Mesendoderm (in vitro differentiated cells): ENCODE measurements at regions not wholly inside any gene's neighbourhood (a gene's known extent, or its start where the extent isn't known, plus 50 kb on each side); places are given as distances from the start of the nearest gene placed in this dataset.

Source experiments
- DNase-seq: peaks from one replicate; pipeline ENCODE4 v3.0.0; 2013
- H2AK5ac ChIP-seq: 2 replicates; pipeline ENCODE4 v1.6.1; 2013; ENCODE audit warnings: low read length, inconsistent platforms
- H2BK120ac ChIP-seq: 2 replicates; pipeline ENCODE4 v1.6.1; 2013; ENCODE audit warnings: low read depth, mild to moderate bottlenecking, low read length, moderate library complexity, mixed read lengths
- H2BK15ac ChIP-seq: replicated peaks from 2 replicates; pipeline ENCODE4 v1.6.1; 2013; ENCODE audit warnings: low read depth, mild to moderate bottlenecking, moderate library complexity
- H2BK5ac ChIP-seq: 2 replicates; pipeline ENCODE4 v1.6.1; 2013; ENCODE audit warnings: low read length, inconsistent platforms
- H3K18ac ChIP-seq: 2 replicates; pipeline ENCODE4 v1.6.1; 2013; ENCODE audit warnings: mild to moderate bottlenecking, low read length, mixed read lengths
- H3K23ac ChIP-seq: one replicate; pipeline ENCODE4 v1.6.1; 2013; ENCODE audit warnings: low read length
- H3K27ac ChIP-seq: 2 replicates; pipeline ENCODE4 v1.5.1; 2013; ENCODE audit warnings: low read depth, mild to moderate bottlenecking, inconsistent platforms, low read length, moderate library complexity
- H3K27me3 ChIP-seq: 2 replicates; pipeline ENCODE4 v1.6.1; 2013; ENCODE audit warnings: low read length, control low read depth, mild to moderate bottlenecking, inconsistent platforms; ENCODE audit not compliant: insufficient read depth, poor library complexity
- H3K36me3 ChIP-seq: 2 replicates; pipeline ENCODE4 v1.6.1; 2013; ENCODE audit warnings: low read length, inconsistent platforms; ENCODE audit not compliant: control insufficient read depth, insufficient read depth
- H3K4ac ChIP-seq: one replicate; pipeline ENCODE4 v1.6.1; 2013; ENCODE audit warnings: low read depth, mild to moderate bottlenecking, low read length, moderate library complexity
- H3K4me1 ChIP-seq: 2 replicates; pipeline ENCODE4 v1.6.1; 2013; ENCODE audit warnings: low read depth, low read length, inconsistent platforms; ENCODE audit not compliant: control insufficient read depth
- H3K4me2 ChIP-seq: 2 replicates; pipeline ENCODE4 v1.6.1; 2013; ENCODE audit warnings: low read length
- H3K4me3 ChIP-seq: 2 replicates; pipeline ENCODE4 v1.5.1; 2013; ENCODE audit warnings: mild to moderate bottlenecking, low read length
- H3K56ac ChIP-seq: one replicate; pipeline ENCODE4 v1.6.1; 2013; ENCODE audit warnings: low read length
- H3K79me1 ChIP-seq: 2 replicates; pipeline ENCODE4 v1.6.1; 2013; ENCODE audit warnings: low read length, inconsistent platforms
- H3K79me2 ChIP-seq: 2 replicates; pipeline ENCODE4 v1.6.1; 2013; ENCODE audit warnings: mild to moderate bottlenecking, low read length; ENCODE audit not compliant: control insufficient read depth, insufficient read depth
- H3K9ac ChIP-seq: 2 replicates; pipeline ENCODE4 v1.6.1; 2013; ENCODE audit warnings: low read length, inconsistent platforms
- H4K5ac ChIP-seq: one replicate; pipeline ENCODE4 v1.6.1; 2013; ENCODE audit warnings: low read length
- H4K8ac ChIP-seq: one replicate; pipeline ENCODE4 v1.6.1; 2013; ENCODE audit warnings: low read depth, mild to moderate bottlenecking, control low read depth, low read length, moderate library complexity
- WGBS: extraction: QIAGEN DNeasy Blood & Tissue Kit; methylation state at CpG from one replicate; pipeline ENCODE4 v1.1.7; 2013; ENCODE audit warnings: low lambda C conversion rate, missing lambda C conversion rate; ENCODE audit not compliant: insufficient coverage; ENCODE audit errors: extremely low coverage; 5-methylcytosine and 5-hydroxymethylcytosine counted together

DNA sequence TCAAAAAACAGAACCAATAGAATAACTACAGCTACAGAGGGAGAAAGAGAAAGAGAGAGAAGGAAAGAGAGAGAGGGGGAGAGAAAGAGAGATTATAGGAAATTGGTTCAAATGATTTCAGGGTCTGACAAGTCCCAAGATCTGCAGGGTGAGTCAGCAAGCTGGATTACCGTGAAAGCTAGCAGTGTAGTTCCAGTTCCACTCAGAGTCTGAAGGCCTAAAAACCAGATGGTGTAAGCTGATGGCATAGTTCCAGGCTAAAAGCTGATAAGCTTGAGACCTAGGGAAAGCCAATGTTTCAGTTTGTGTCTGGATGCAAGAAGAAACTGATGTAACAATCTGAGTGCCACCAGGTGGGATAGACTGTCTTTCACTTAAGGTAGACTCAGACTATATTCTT lies 397.7 kb downstream of the TRIB2 start:
- no CpG with 5 or more reads among the region's 1 CpG for WGBS

DNA sequence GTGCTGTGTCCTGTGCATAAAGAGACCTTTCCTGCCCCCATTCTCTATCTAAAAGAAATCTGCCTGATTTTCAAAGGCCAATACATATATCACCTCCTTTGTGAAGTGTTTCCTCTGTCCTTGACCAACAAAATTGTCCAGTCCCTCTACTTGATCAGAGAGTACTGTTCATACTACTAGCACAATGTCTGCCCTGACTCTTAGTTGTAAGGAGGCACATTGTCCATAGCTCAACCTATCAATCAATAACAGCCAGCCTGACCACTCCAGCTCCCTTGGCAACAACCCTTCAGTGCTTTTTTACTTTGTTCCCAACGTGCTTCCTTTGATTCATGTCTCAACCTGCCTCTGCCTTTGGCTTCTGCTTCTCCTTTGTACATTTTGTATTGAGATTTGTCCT lies 398.9 kb downstream of the TRIB2 start:
- Histone ChIP-seq H3K18ac (no peak overlapping the region), H3K4me3 (no peak overlapping the region), H4K5ac (no peak overlapping the region), H2BK15ac (no peak overlapping the region), H3K27me3 (no peaks in the 10 kb centered on the region), H2BK5ac (no peak overlapping the region), H3K56ac (no peak overlapping the region), H3K4ac (peak overlapping the region; percentile 42), H3K27ac (no peak overlapping the region), H3K23ac (no peak overlapping the region), H3K36me3 (no peaks in the 10 kb centered on the region), H3K4me1 (no peaks in the 10 kb centered on the region), H3K79me2 (no peaks in the 10 kb centered on the region), H3K4me2 (no peak overlapping the region), H2AK5ac (no peak overlapping the region), H2BK120ac (no peak overlapping the region), H4K8ac (no peak overlapping the region), H3K9ac (no peak overlapping the region), H3K79me1 (no peaks in the 10 kb centered on the region)
- DNase-seq = no peak
- WGBS = no CpG with 5 or more reads among the region's 1 CpG

More for the DNA sequence above, 397.7 kb downstream of the TRIB2 start:
- no peaks in the 10 kb centered on the region for H3K4me1 ChIP-seq
- no peak overlapping the region for H3K23ac ChIP-seq
- no peaks in the 10 kb centered on the region for H3K79me1 ChIP-seq
- H2BK5ac ChIP-seq = no peak overlapping the region
- H3K4me3 ChIP-seq = no peak overlapping the region
- no peak overlapping the region for H3K4me2 ChIP-seq
- H4K8ac ChIP-seq = no peak overlapping the region
- no peaks in the 10 kb centered on the region for H3K27me3 ChIP-seq
- no peak overlapping the region for H3K27ac ChIP-seq
- H3K56ac ChIP-seq = no peak overlapping the region
- peak; percentile 60 for DNase-seq
- no peak overlapping the region for H3K9ac ChIP-seq
- no peak overlapping the region for H2AK5ac ChIP-seq
- H3K79me2 ChIP-seq = no peaks in the 10 kb centered on the region
- H2BK120ac ChIP-seq = no peak overlapping the region
- H3K36me3 ChIP-seq = no peaks in the 10 kb centered on the region
- H3K18ac ChIP-seq = no peak overlapping the region
- no peak overlapping the region for H3K4ac ChIP-seq
- H2BK15ac ChIP-seq = no peak overlapping the region
- no peak overlapping the region for H4K5ac ChIP-seq

DNA sequence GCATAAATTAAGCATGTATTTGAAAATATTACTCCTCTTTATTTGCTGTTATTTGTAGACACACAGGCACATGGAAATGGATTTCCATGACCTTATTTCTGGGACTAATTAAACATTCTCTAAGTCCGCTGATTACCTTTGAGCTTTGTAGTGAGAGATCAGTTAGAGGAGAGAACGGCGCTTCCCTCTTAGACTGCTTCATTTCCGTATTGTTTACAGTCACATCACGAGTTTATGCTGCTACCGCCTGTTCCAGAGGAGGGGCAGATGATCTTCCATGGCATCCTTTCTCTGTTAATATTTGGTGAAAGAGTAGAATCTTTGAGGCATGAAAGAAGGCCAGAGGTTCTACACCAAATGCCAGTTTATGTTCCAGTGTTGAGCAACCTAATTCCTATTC lies 404.4 kb downstream of the TRIB2 start:
- no peaks in the 10 kb centered on the region for H3K4me1 ChIP-seq
- H3K27ac ChIP-seq = no peak overlapping the region
- no peak overlapping the region for H3K9ac ChIP-seq
- no peaks in the 10 kb centered on the region for H3K36me3 ChIP-seq
- no peak overlapping the region for H2BK5ac ChIP-seq
- no peak overlapping the region for H3K56ac ChIP-seq
- no peaks in the 10 kb centered on the region for H3K27me3 ChIP-seq
- DNase-seq = no peak
- no peak overlapping the region for H4K8ac ChIP-seq
- H4K5ac ChIP-seq = no peak overlapping the region
- no peak overlapping the region for H3K4me2 ChIP-seq
- no peak overlapping the region for H3K23ac ChIP-seq
- WGBS = no CpG with 5 or more reads among the region's 6 CpGs
- H3K4ac ChIP-seq = no peak overlapping the region
- H2BK120ac ChIP-seq = no peak overlapping the region
- no peak overlapping the region for H2BK15ac ChIP-seq
- H3K18ac ChIP-seq = no peak overlapping the region
- H2AK5ac ChIP-seq = no peak overlapping the region
- H3K4me3 ChIP-seq = no peak overlapping the region
- H3K79me1 ChIP-seq = no peaks in the 10 kb centered on the region
- H3K79me2 ChIP-seq = no peaks in the 10 kb centered on the region

DNA sequence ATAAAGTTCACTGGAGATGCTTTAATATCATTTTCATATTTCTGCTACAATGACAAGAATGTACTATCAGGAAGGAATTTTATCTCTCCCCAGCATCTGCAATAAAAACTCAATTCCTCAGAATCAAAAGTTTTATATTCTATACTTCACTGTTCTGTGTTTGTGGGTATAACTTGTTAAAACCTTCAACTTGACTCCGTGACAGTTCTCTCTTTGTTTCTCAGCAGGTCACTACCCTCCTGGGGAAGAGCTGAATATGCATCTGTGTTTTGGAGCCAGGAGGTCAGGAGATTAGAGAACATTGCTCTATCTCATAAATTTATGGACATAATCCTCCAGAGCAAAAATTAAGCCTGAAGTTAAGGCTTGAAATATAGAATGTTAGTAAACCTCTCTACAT lies 411.4 kb downstream of the TRIB2 start:
- Histone ChIP-seq H4K5ac (no peak overlapping the region), H3K79me1 (no peaks in the 10 kb centered on the region), H2BK120ac (no peak overlapping the region), H3K4me1 (no peaks in the 10 kb centered on the region), H3K36me3 (no peaks in the 10 kb centered on the region), H3K27me3 (no peaks in the 10 kb centered on the region), H3K27ac (no peak overlapping the region), H3K4me3 (no peak overlapping the region), H3K23ac (no peak overlapping the region), H4K8ac (no peak overlapping the region), H2BK5ac (no peak overlapping the region), H3K9ac (no peak overlapping the region), H3K18ac (no peak overlapping the region), H2BK15ac (no peak overlapping the region), H3K56ac (no peak overlapping the region), H3K79me2 (no peaks in the 10 kb centered on the region), H2AK5ac (no peak overlapping the region), H3K4me2 (no peak overlapping the region), H3K4ac (no peak overlapping the region)
- DNase-seq = no peak
- WGBS = no CpG with 5 or more reads among the region's 1 CpG

DNA sequence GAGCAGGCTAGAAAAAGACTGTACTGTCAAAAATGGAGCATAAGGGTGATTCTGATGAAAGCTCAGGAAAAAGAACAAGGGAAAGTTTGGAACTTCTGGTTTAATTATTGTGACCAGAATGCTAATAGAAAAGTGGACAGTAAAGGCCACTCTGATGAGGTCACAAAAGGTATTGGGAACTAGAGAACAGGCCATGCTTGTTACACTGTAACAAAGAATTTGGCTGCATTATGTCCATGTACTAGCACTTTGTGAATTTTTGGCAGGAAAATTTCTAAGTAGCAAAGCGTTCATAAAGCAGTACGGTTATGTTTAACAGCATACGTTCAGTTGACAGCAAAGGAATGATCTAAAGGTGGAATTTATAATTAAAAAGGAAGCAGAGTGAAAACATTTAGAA lies 418.6 kb downstream of the TRIB2 start:
- Histone ChIP-seq H3K4me2 (no peak overlapping the region), H4K5ac (no peak overlapping the region), H3K56ac (no peak overlapping the region), H2BK15ac (no peak overlapping the region), H3K27me3 (no peaks in the 10 kb centered on the region), H3K79me1 (no peaks in the 10 kb centered on the region), H2AK5ac (no peak overlapping the region), H3K23ac (no peak overlapping the region), H4K8ac (no peak overlapping the region), H3K18ac (no peak overlapping the region), H3K27ac (no peak overlapping the region), H3K4me1 (no peaks in the 10 kb centered on the region), H3K9ac (no peak overlapping the region), H3K4ac (no peak overlapping the region), H3K79me2 (no peaks in the 10 kb centered on the region), H2BK5ac (no peak overlapping the region), H2BK120ac (no peak overlapping the region), H3K36me3 (no peaks in the 10 kb centered on the region), H3K4me3 (no peak overlapping the region)
- WGBS = no CpG with 5 or more reads among the region's 3 CpGs
- no peak for DNase-seq

DNA sequence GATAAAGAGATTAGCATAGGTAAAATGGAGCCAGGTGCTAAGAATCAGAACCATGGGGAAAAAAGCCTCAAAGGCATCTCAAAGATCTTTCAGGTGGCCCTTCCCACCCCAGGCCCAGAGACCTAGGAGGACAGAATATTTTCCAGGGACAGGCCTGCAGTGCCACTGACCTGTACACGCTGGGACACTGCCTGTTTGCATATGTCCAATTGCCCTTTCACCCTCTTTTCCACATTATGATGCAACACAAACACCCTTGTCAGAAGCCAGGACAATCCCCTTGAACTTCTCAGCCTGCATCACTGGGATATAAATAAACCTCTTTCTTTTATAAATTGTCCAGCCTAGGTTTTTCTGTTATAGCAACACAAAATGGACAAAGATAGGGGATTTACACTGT lies 419.1 kb downstream of the TRIB2 start:
- H3K4me1 ChIP-seq = no peaks in the 10 kb centered on the region
- no peak overlapping the region for H3K23ac ChIP-seq
- H3K4me3 ChIP-seq = no peak overlapping the region
- no peak overlapping the region for H4K8ac ChIP-seq
- DNase-seq = no peak
- H4K5ac ChIP-seq = no peak overlapping the region
- no peak overlapping the region for H3K4me2 ChIP-seq
- H3K56ac ChIP-seq = no peak overlapping the region
- H3K79me2 ChIP-seq = no peaks in the 10 kb centered on the region
- WGBS = no CpG with 5 or more reads among the region's 1 CpG
- no peak overlapping the region for H3K4ac ChIP-seq
- H2BK120ac ChIP-seq = no peak overlapping the region
- no peak overlapping the region for H2BK15ac ChIP-seq
- H3K36me3 ChIP-seq = no peaks in the 10 kb centered on the region
- no peak overlapping the region for H3K27ac ChIP-seq
- no peak overlapping the region for H2BK5ac ChIP-seq
- no peak overlapping the region for H2AK5ac ChIP-seq
- no peak overlapping the region for H3K18ac ChIP-seq
- no peaks in the 10 kb centered on the region for H3K27me3 ChIP-seq
- no peaks in the 10 kb centered on the region for H3K79me1 ChIP-seq
- H3K9ac ChIP-seq = no peak overlapping the region
